ENCODE measurements at regions not wholly inside any gene's neighbourhood (a gene's known extent, or its start where the extent isn't known, plus 50 kb on each side); places are given as distances from the start of the nearest gene placed in this dataset.

GRCh38 chr10:125213541-125214282 is 53.3 kb upstream of the CTBP2 start:
- TF ChIP-seq POLR2AphosphoS5 (IDR thresholded peaks at IDR 0.05; ENCODE audit: borderline replicate concordance, low read depth, low read length), result no peak
- TF ChIP-seq EZH2 (IDR thresholded peaks at IDR 0.05), result no peak

Measured in SK-N-MC (cell line).